Tibial artery (tissue), 4 donors: ENCODE measurements at regions not wholly inside any gene's neighbourhood (a gene's known extent, or its start where the extent isn't known, plus 50 kb on each side); places are given as distances from the start of the nearest gene placed in this dataset.
"Not testable (repeated sequence)": the region's sequence is repeated elsewhere in the genome, so short reads cannot be mapped to it uniquely, and the experiment has no call there.

Source experiments
- DNase-seq, 2 donors: peaks; one replicate each; pipeline ENCODE4 v3.0.0-alpha.2; 2019
- H3K27ac ChIP-seq, 2 donors: fragments of 200-600 bp; sonication (generic) in 1 of 2; 1 replicate in 1 of 2; 2 replicates in 1 of 2; pipeline ENCODE4 v1.5.1; 2018 to 2019; ENCODE audit warnings: mild to moderate bottlenecking in 1 of 2
- H3K27me3 ChIP-seq, 2 donors: fragments of 200-600 bp; sonication (generic) in 1 of 2; one replicate each; pipeline versions ENCODE4 v1.5.1 to v1.6.0; 2016 to 2019
- H3K36me3 ChIP-seq, 3 donors: fragments of 200-600 bp; sonication (generic) in 2 of 3; one replicate each; pipeline ENCODE4 v1.5.1; 2016 to 2019; ENCODE audit warnings: mild to moderate bottlenecking in 2 of 3
- H3K4me1 ChIP-seq, 4 donors: fragments of 200-600 bp; sonication (generic) in 2 of 4; 1 replicate in 3 of 4; 2 replicates in 1 of 4; pipeline ENCODE4 v1.5.1; 2016 to 2019
- H3K4me3 ChIP-seq, 2 donors: fragments of 200-600 bp; sonication (generic) in 1 of 2; 1 replicate in 1 of 2; 2 replicates in 1 of 2; pipeline ENCODE4 v1.5.1; 2018 to 2019; ENCODE audit warnings: mild to moderate bottlenecking in 2 of 2
- H3K9me3 ChIP-seq, 3 donors: fragments of 200-600 bp; sonication (generic) in 1 of 3; one replicate each; pipeline ENCODE4 v1.5.1; 2016 to 2019
- intact Hi-C: fragments of 100-400 bp; cut with DNase I; formaldehyde crosslinking; loops from one replicate; pipeline ENCODE4 v1.15.0; 2023; ENCODE audit warnings: low total_unique reads
- TF ChIP-seq, protein P1 (sequence below), 2 experiments: fragments of 200-600 bp in 1 of 2; fragments of 450-650 bp in 1 of 2; IDR thresholded peaks; one replicate each; pipeline ENCODE4 v1.5.1; 2017 to 2019; ENCODE audit warnings: antibody characterized with exemption in 2 of 2, mild to moderate bottlenecking in 1 of 2, moderate library complexity in 1 of 2

DNA sequence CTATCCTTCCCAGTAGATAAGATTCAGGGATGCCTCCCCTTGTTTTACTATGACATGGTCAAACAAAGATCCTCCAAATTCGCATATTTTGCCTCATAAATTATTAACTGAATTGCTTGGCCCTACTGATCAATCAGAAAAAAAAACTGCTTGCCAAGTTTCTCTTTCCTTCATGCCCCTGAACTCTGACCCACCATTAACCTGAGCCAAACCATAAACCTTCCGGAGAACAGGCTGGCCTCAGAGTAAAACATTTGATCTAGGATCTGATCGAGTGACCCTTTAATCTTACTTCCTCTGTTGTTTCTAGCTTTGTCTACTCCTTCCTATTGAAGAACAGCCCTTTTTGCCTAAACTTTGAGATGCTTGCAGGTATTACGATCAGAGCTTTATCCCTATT lies 209.7 kb upstream of the FAM47A start:
- Histone ChIP-seq H3K27ac (no peak overlapping the region), H3K4me3 (no peak overlapping the region), H3K4me1 (no peaks in the 10 kb centered on the region), H3K9me3 (peaks cover 0 to 3% (median 0%) of the 10 kb centered on the region in 3 donors), H3K36me3 (no peaks in the 10 kb centered on the region), H3K27me3 (no peaks in the 10 kb centered on the region)
- TF ChIP-seq, protein P1, sequence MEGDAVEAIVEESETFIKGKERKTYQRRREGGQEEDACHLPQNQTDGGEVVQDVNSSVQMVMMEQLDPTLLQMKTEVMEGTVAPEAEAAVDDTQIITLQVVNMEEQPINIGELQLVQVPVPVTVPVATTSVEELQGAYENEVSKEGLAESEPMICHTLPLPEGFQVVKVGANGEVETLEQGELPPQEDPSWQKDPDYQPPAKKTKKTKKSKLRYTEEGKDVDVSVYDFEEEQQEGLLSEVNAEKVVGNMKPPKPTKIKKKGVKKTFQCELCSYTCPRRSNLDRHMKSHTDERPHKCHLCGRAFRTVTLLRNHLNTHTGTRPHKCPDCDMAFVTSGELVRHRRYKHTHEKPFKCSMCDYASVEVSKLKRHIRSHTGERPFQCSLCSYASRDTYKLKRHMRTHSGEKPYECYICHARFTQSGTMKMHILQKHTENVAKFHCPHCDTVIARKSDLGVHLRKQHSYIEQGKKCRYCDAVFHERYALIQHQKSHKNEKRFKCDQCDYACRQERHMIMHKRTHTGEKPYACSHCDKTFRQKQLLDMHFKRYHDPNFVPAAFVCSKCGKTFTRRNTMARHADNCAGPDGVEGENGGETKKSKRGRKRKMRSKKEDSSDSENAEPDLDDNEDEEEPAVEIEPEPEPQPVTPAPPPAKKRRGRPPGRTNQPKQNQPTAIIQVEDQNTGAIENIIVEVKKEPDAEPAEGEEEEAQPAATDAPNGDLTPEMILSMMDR (IDR thresholded peaks at IDR 0.05), result no peak
- intact Hi-C loops, result no loop called here
- DNase-seq, result no peak

DNA sequence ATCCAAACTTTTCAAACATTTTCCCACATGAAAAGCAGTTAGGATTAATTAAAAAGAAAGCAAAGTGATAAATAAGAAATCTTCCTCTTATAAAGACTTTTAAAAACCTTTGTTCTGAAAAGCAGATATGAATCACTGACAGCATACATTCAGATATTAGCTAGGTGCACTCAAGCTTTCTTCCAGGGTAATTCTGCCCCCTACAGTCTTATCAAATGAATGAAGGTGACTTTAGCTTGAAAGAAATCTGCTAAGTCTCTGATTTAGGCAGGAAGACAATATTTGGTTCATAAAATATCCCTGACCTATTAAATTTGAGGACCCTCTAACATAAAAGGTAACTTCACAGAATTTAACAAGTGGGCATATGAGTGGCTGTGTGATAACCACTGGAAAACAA lies 209.1 kb upstream of the FAM47A start:
- no peak overlapping the region for H3K4me3 ChIP-seq
- TF ChIP-seq, protein P1 (IDR thresholded peaks at IDR 0.05), result no peak
- H3K27me3 ChIP-seq, result no peaks in the 10 kb centered on the region
- DNase-seq, result no peak
- intact Hi-C loops, result no loop called here
- no peaks in the 10 kb centered on the region for H3K36me3 ChIP-seq
- H3K27ac ChIP-seq, result no peak overlapping the region
- no peaks in the 10 kb centered on the region for H3K4me1 ChIP-seq
- peaks cover 0 to 3% (median 0%) of the 10 kb centered on the region in 3 donors for H3K9me3 ChIP-seq

DNA sequence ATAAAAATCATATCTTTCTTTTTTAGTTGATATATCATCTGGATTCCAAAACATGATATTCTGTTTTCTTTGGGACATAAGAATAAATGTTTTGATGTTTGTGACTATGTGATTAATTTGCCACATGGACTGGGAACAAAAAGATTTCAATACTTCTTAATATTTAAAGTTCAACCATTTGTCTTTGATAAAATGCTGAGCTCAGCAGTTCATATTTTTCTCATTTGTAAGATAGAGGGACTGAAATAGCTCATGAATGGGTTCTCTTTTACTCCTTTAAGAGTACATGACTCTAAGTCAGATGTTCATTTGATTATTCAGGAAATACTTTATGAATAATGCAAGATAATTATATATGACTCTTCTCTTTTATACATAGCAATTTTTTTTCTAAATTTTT lies 205.9 kb upstream of the FAM47A start:
- no peak overlapping the region for H3K27ac ChIP-seq
- TF ChIP-seq, protein P1 (IDR thresholded peaks at IDR 0.05), result no peak

DNA sequence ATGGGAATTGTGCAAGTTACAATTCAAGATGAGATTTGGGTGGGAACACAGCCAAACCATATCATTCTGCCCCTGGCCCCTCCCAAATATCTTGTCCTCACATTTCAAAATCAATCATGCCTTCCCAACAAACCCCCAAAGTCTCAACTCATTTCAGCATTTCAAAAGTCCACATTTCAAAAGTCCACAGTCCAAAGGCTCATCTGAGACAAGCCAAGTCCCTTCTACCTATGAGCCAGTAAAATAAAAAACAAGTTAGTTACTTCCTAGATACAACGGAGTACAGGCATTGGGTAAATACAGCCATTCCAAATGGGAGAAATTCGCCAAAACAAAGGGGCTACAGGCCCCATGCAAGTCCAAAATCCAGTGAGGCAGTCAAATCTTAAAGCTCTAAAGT lies 203.3 kb upstream of the FAM47A start:
- H3K36me3 ChIP-seq, H3K27ac ChIP-seq, H3K4me3 ChIP-seq, intact Hi-C loops, H3K4me1 ChIP-seq, H3K9me3 ChIP-seq, H3K27me3 ChIP-seq, DNase-seq: not testable (repeated sequence)

More for the DNA sequence above, 205.9 kb upstream of the FAM47A start:
- Histone ChIP-seq H3K36me3 (no peaks in the 10 kb centered on the region), H3K9me3 (no peaks in the 10 kb centered on the region), H3K4me1 (no peaks in the 10 kb centered on the region), H3K27me3 (no peaks in the 10 kb centered on the region), H3K4me3 (no peak overlapping the region)
- DNase-seq, result no peak
- intact Hi-C loops, result no loop called here

DNA sequence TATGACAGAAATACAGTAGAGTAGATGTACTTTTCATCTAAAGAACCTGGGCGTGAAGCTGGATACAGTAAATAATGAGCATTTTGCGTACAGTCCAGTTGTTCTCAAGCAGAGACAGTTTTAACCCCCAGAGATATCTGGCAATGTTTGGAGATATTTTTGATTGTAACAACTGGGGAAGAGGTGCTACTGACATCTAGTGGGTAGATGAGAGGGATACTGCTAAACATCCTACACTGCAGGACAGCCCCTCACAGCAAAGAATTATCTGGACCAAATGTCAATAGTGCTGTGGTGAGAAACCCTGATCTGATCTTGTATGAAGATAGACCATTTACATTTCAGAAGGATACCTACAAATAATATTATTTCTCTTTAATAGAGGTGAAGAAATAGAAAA lies 200.2 kb upstream of the FAM47A start:
- Histone ChIP-seq H3K9me3 (no peaks in the 10 kb centered on the region), H3K4me1 (no peaks in the 10 kb centered on the region), H3K27ac (no peak overlapping the region), H3K27me3 (no peaks in the 10 kb centered on the region), H3K36me3 (no peaks in the 10 kb centered on the region), H3K4me3 (no peak overlapping the region)
- TF ChIP-seq, protein P1 (IDR thresholded peaks at IDR 0.05), result no peak
- intact Hi-C loops, result no loop called here
- no peak for DNase-seq

DNA sequence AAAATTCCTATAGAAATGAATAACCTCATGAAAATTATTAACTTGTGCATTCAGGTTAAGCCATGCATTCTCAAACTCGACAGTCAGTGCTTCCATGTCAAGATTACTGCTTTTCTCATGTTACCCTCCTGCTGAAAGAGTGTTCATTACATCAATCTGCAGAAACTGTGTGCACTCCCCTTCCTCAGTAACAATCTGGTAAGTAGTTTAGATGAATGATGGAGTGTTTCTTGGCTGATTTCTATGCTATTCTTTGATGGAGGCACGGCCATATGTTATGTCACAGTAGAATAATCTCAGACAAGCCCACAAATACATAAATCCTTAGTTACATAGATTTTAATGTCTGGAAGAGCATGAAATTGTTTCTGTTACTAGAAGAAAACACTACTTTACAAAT lies 193.3 kb upstream of the FAM47A start:
- intact Hi-C loops, result no loop called here
- no peaks in the 10 kb centered on the region for H3K9me3 ChIP-seq
- TF ChIP-seq, protein P1 (IDR thresholded peaks at IDR 0.05), result no peak
- no peaks in the 10 kb centered on the region for H3K4me1 ChIP-seq
- no peak overlapping the region for H3K4me3 ChIP-seq
- no peaks in the 10 kb centered on the region for H3K36me3 ChIP-seq
- H3K27me3 ChIP-seq, result no peaks in the 10 kb centered on the region
- DNase-seq, result no peak
- H3K27ac ChIP-seq, result no peak overlapping the region

DNA sequence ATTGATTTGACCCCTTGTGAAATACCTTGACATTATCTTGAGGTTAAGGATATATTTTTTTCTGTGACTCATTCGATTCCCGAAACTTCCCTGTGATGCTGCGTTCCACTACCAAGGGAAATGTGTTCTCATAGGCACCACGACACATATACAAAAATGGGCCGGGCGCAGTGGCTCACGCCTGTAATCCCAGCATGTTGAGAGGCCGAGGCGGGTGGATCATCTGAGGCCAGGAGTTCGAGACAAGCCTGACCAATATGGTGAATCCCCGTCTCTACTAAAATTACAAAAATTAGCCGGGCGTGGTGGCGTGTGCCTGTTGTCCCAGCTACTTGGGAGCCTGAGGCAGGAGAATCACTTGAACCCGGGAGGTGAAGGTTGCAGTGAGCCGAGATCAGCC lies 188.3 kb upstream of the FAM47A start:
- intact Hi-C loops, H3K4me3 ChIP-seq, H3K9me3 ChIP-seq: not testable (repeated sequence)

More for the DNA sequence above, 188.3 kb upstream of the FAM47A start:
- H3K36me3 ChIP-seq, H3K27me3 ChIP-seq, H3K27ac ChIP-seq, DNase-seq, H3K4me1 ChIP-seq: not testable (repeated sequence)
